ENCODE measurements at regions not wholly inside any gene's neighbourhood (a gene's known extent, or its start where the extent isn't known, plus 50 kb on each side); places are given as distances from the start of the nearest gene placed in this dataset.

- TF ChIP-seq GLIS3 (CRISPR knock-in tag; IDR thresholded peaks at IDR 0.05) = no peak
- no peak for TF ChIP-seq TOX (CRISPR knock-in tag; IDR thresholded peaks at IDR 0.05; ENCODE audit: borderline replicate concordance)
- no peak for TF ChIP-seq ESRRG (CRISPR knock-in tag; IDR thresholded peaks at IDR 0.05)
- TF ChIP-seq CREB5 (CRISPR knock-in tag; IDR thresholded peaks at IDR 0.05; ENCODE audit: low read depth) = no peak
- TF ChIP-seq TCF4 (CRISPR knock-in tag; IDR thresholded peaks at IDR 0.05; ENCODE audit: borderline replicate concordance) = no peak
- TF ChIP-seq ZNF70 (CRISPR knock-in tag; IDR thresholded peaks at IDR 0.05) = no peak
- TF ChIP-seq RARB (CRISPR knock-in tag; IDR thresholded peaks at IDR 0.05) = 0 out of 2 replicates have a peak, but pooled peaks have one; percentile 71
- no peak for TF ChIP-seq ZC3H10 (CRISPR knock-in tag; IDR thresholded peaks at IDR 0.05)
- peak; percentile 91 for ATAC-seq
These were observed 94.2 kb downstream of the LLPH start for GRCh38 chr12:66036317-66036716.

- peak; percentile 63 for ATAC-seq
- TF ChIP-seq ZFP30 (CRISPR knock-in tag; IDR thresholded peaks at IDR 0.05) = no peak
- TF ChIP-seq CSRNP3 (CRISPR knock-in tag; IDR thresholded peaks at IDR 0.05) = no peak
These were observed 95.1 kb downstream of the LLPH start for GRCh38 chr12:66035288-66035966.

GRCh38 chr12:66033151-66033550 is 97.4 kb downstream of the LLPH start:
- ATAC-seq = no peak
- TF ChIP-seq TOX (CRISPR knock-in tag; IDR thresholded peaks at IDR 0.05; ENCODE audit: borderline replicate concordance) (no peak), RARB (CRISPR knock-in tag; IDR thresholded peaks at IDR 0.05) (no peak), TCF4 (CRISPR knock-in tag; IDR thresholded peaks at IDR 0.05; ENCODE audit: borderline replicate concordance) (no peak), ESRRG (CRISPR knock-in tag; IDR thresholded peaks at IDR 0.05) (no peak), ZNF8 (CRISPR knock-in tag; IDR thresholded peaks at IDR 0.05) (no peak), OSR1 (CRISPR knock-in tag; IDR thresholded peaks at IDR 0.05) (no peak), TSHZ2 (CRISPR knock-in tag; IDR thresholded peaks at IDR 0.05) (no peak)

GRCh38 chr12:66032739-66033138 is 97.8 kb downstream of the LLPH start:
- TF ChIP-seq ISL1 (CRISPR knock-in tag; IDR thresholded peaks at IDR 0.05) (no peak), PATZ1 (CRISPR knock-in tag; IDR thresholded peaks at IDR 0.05; ENCODE audit: borderline replicate concordance) (no peak), CSRNP3 (CRISPR knock-in tag; IDR thresholded peaks at IDR 0.05) (no peak), GLIS3 (CRISPR knock-in tag; IDR thresholded peaks at IDR 0.05) (no peak)
- no peak for ATAC-seq

- no peak for ATAC-seq
- TF ChIP-seq ZNF565 (CRISPR knock-in tag; conservative IDR thresholded peaks at IDR 0.05; ENCODE audit: low read depth) (no peak), TCF4 (CRISPR knock-in tag; IDR thresholded peaks at IDR 0.05; ENCODE audit: borderline replicate concordance) (no peak), ZNF8 (CRISPR knock-in tag; IDR thresholded peaks at IDR 0.05) (no peak), ZFP3 (CRISPR knock-in tag; IDR thresholded peaks at IDR 0.05) (no peak), ARNTL (CRISPR knock-in tag; IDR thresholded peaks at IDR 0.05; ENCODE audit: borderline replicate concordance, low read depth) (no peak), GLIS3 (CRISPR knock-in tag; IDR thresholded peaks at IDR 0.05) (no peak), TOX (CRISPR knock-in tag; IDR thresholded peaks at IDR 0.05; ENCODE audit: borderline replicate concordance) (no peak), ESRRG (CRISPR knock-in tag; IDR thresholded peaks at IDR 0.05) (no peak), CSRNP3 (CRISPR knock-in tag; IDR thresholded peaks at IDR 0.05) (no peak), TSHZ2 (CRISPR knock-in tag; IDR thresholded peaks at IDR 0.05) (no peak)
These were observed 100.3 kb downstream of the LLPH start for GRCh38 chr12:66030217-66030781.

Data from SK-N-SH treated with all-trans-retinoic acid at 6 μM for 48 hours (cell line).